WI38 (cell line): ENCODE measurements at regions not wholly inside any gene's neighbourhood (a gene's known extent, or its start where the extent isn't known, plus 50 kb on each side); places are given as distances from the start of the nearest gene placed in this dataset.

ENCODE experiments used
- H3K4me3 ChIP-seq: 2 replicates; pipeline ENCODE4 v1.5.1; 2011; ENCODE audit warnings: low read depth, mild to moderate bottlenecking, control low read depth, low read length
- TF ChIP-seq, protein P1 (sequence below): IDR thresholded peaks from 2 replicates; pipeline ENCODE4 v1.5.1; 2012; ENCODE audit warnings: low read depth, mild to moderate bottlenecking, control low read depth, low read length

DNA sequence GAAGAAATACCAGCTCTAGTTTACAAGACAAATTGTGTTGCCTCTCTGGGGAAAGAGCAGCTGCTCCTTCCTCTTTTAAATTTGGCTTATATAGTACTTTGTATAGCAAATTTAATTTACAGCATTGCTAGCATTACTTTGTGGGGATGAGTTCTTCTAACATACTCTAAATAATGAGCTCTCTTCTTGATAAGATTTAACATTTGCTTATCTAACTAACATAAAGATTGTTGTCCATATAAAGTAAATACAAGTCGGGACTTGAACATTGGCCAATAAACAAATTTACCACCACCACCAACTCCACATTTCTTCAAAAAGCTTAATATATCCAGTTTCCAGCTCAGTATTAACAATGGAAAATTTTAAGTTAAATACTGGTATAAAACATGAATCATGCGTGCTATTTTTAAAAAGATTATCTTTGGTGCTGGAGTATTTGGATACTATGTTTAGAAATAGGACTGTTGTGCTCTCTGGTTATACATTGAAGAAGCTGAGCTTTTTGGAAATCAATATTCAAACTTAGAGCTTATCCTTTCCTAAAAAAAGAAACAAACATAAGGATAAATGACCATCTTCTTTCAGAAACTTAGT is 1146.9 kb upstream of the GJE1 start:
- H3K4me3 ChIP-seq: no peak overlapping the region
- TF ChIP-seq, protein P1, sequence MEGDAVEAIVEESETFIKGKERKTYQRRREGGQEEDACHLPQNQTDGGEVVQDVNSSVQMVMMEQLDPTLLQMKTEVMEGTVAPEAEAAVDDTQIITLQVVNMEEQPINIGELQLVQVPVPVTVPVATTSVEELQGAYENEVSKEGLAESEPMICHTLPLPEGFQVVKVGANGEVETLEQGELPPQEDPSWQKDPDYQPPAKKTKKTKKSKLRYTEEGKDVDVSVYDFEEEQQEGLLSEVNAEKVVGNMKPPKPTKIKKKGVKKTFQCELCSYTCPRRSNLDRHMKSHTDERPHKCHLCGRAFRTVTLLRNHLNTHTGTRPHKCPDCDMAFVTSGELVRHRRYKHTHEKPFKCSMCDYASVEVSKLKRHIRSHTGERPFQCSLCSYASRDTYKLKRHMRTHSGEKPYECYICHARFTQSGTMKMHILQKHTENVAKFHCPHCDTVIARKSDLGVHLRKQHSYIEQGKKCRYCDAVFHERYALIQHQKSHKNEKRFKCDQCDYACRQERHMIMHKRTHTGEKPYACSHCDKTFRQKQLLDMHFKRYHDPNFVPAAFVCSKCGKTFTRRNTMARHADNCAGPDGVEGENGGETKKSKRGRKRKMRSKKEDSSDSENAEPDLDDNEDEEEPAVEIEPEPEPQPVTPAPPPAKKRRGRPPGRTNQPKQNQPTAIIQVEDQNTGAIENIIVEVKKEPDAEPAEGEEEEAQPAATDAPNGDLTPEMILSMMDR: no peak

GRCh38 chr6:140980265-140980887 is 1152.3 kb upstream of the GJE1 start:
- TF ChIP-seq, protein P1: no peak
- H3K4me3 ChIP-seq: no peak overlapping the region

DNA sequence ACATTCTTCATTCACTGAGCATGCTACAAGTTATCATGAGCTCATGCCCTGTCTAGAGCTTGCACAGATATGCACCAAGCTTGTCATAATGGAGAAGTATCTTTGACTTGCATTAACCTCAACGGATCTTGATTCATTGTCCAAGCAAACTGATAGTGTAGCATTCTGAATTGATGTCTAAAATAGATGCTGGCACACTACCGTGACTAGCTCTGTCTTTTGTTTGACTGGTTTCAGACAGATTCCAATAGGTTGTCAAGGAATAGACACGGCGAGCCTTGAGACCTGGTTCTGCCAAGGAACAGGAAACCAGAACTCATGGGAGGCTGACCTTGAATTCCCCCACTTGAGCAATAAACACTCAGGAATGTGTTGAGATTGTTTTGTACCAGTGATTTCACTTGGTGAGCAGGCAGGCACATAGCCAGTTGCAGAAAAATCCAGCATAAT is 1153.1 kb upstream of the GJE1 start:
- TF ChIP-seq, protein P1: no peak
- H3K4me3 ChIP-seq: no peak overlapping the region

GRCh38 chr6:140977403-140977802 is 1155.3 kb upstream of the GJE1 start:
- no peak overlapping the region for H3K4me3 ChIP-seq
- TF ChIP-seq, protein P1: no peak

- TF ChIP-seq, protein P1: no peak
- no peak overlapping the region for H3K4me3 ChIP-seq
Measured at GRCh38 chr6:140976806-140977205, 1155.9 kb upstream of the GJE1 start.

DNA sequence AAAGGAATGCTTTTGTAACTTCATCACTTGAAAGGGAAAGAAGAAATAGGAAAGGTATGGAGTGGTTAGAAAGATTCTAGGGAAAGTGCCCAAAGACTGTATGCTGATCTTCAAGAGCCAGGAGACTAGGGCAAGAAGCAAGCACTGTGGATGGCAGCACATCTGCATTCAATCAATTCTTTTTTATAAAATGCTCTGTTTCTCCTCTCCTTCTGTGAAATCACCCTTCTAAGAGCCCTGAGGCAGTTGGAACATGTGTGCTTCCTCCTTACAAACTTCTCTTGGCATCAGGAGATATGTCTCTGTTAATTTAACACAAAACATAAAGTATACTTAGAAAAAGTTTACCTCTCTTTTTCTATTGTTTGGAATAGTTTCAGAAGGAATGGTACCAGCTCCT is 1162.2 kb upstream of the GJE1 start:
- no peak overlapping the region for H3K4me3 ChIP-seq
- TF ChIP-seq, protein P1: no peak

GRCh38 chr6:140968062-140968461 is 1164.7 kb upstream of the GJE1 start:
- TF ChIP-seq, protein P1: no peak
- H3K4me3 ChIP-seq: no peak overlapping the region
